ENCODE measurements at regions not wholly inside any gene's neighbourhood (a gene's known extent, or its start where the extent isn't known, plus 50 kb on each side); places are given as distances from the start of the nearest gene placed in this dataset.
A peak's percentile ranks its signal among the peaks of the same experiment; 100 is the strongest.
"Not testable (repeated sequence)": the region's sequence is repeated elsewhere in the genome, so short reads cannot be mapped to it uniquely, and the experiment has no call there.

DNA sequence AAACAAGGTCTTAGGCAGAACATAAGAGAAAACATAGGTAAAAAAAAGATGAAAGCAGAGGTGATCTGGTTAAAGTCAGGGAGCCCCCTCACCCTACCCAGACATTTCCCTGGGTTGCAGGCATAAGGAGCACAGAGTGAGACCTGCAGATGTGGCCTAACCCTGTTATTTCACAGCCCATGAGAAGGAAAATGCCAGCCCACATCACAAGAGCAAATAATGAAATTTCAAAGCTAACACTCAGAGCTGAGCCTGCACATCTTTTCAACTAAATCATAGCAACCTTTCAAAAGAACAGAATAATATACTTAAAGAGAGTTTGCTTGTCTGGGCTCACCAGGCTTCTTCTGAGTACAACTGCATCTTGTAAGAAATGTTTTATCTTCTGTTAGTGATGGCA lies 295.4 kb downstream of the RPAP3 start:
- no peak for DNase-seq (ENCODE audit: low spot score)

DNA sequence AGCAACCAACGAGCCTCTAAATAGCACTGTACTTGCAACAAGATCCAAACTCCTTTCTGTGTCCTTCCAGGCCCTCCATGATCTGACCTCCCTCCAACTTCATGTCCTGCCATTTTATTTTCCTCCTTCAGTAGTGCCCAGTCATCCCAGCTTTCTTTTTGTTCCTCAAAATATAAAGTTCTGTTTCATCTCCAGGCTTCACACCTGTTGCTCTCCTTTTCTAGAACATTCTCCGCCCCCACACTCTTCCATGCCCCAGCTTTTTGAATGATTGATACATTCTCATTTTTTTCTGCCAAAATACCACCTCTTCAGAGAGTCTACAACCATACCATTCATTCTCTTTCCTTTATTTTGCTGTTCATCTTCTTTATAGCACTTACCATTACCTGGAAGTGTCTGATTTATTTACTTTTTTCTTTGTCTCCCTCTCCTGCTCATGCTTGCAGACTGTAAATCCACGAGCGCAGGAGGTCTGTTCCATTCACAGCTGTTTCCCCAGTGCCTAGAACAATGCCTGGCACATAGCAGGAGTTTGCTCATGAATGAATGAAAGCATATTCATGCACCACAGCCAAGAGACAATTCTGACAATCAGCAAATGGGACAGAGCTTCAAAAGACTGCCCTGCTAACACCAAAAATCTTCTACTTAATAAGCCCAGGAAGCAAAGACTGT lies 296.4 kb downstream of the RPAP3 start:
- DNase-seq (ENCODE audit: low spot score), result no peak

DNA sequence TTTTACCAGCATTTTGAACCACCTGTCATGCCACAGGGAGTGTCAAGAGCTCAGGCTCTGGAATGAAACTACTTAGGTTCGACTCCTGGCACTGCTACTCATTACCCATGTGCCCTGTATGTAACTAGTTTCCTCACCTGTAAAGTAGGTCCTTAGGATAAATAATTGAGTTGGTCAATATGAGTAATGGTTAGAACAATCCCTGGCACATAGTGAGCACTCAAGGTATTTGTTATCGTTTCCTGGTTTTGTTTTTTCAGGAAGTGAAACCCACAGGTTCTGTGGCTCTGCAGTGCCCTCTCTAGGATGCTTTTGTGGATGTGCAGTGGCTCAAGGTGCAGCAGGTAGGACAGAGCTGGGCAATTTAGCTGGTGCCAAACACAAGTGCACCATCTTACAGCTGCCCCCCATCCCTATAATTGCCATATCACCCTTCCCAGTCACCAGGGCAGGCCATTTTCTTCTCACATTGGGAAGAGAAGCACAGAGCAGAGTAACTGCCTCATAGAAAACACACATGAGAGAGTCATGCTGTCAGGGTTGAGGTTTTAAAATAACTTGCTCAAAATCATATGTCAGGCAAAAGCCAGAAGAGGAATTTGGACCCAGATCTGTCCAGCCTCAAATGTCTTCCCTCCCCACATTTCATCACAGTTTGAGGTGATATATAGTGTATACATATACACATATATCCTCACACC lies 297.5 kb downstream of the RPAP3 start:
- DNase-seq (ENCODE audit: low spot score), result peak; percentile 68

DNA sequence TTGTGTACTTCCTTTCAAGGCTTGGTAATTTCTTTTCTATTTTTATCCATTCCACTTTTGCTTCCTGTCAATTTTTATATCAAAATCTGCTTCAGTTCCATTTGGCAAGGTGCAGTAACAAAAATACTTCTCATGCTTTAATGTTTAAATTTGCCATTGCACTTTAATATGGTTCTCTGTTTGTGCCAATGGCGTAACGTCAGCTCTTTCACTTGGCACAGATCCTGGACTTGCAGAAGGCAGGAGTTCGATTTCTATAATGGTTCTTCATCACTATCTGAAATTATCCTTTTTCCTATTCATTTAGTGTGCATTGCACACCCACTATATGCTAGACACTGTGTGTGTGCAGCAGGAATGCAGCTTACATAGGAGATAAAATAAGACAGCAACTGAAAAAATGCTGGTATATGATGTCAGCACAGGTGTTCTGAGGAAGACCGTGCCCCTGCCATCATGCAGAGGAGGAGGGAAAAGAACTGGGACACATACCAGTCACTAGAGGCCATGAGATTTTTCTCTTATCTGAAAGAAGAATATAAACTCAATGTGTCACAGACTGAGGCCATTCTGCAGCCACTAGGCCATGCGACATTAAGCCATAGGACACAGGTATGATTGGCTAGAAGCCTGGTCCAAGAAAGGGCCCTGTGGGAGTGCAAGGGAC lies 298.2 kb downstream of the RPAP3 start:
- DNase-seq (ENCODE audit: low spot score), result no peak

DNA sequence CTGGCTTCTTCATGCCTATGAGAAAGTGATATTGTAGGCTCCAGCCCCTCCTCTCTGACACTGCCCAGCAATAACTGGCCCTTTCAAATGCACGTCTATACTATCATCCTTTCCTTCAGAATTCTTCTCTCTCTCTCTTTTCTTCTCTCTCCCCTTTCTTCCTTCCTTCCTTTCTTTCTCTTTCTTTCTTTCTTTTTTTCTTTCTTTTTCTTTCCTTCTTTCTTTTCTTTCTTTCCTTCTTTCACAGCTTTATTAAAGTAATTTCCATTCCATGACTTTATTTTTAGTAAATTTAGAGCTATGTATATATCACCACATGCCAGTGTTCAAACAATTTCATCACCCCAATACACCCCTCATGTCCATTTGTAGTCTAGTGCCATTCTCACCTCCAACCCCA lies 302.1 kb downstream of the RPAP3 start:
- DNase-seq (ENCODE audit: low spot score), result no peak

DNA sequence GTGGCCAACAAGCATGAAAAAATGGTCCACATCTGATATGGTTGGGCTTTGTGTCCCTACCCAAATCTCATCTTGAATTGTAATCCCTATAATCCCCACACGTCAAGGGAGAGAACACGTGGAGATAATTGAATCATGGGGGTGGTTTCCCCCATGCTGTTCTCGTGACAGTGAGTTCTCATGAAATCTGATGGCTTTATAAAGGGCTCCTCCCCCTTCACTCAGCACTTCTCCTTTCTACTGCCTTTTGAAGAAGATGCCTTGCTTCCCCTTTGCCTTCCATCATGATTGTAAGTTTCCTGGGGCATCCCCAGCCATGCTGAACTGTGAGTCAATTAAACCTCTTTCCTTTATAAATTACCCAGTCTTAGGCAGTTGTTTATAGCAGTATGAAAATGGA lies 304.6 kb downstream of the RPAP3 start:
- DNase-seq (ENCODE audit: low spot score), result not testable (repeated sequence)

DNA sequence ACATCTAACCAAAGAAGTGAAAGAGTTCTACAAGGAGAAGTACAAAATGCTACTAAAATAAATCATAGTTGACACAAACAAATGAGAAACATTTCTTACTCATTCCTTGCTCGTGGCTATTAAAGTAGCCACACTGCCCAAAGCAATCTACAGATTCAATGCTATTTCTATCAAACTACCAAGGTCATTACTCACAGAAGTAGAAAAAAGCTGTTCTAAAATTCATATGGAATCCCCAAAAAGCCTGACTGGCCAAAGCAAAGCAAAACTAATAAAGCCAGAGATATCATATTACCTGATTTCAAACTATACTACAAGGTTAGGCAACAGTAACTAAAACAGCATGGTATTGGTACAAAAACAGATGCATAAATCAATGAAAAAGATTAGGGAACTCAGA lies 305.6 kb downstream of the RPAP3 start:
- DNase-seq (ENCODE audit: low spot score), result no peak

DNA sequence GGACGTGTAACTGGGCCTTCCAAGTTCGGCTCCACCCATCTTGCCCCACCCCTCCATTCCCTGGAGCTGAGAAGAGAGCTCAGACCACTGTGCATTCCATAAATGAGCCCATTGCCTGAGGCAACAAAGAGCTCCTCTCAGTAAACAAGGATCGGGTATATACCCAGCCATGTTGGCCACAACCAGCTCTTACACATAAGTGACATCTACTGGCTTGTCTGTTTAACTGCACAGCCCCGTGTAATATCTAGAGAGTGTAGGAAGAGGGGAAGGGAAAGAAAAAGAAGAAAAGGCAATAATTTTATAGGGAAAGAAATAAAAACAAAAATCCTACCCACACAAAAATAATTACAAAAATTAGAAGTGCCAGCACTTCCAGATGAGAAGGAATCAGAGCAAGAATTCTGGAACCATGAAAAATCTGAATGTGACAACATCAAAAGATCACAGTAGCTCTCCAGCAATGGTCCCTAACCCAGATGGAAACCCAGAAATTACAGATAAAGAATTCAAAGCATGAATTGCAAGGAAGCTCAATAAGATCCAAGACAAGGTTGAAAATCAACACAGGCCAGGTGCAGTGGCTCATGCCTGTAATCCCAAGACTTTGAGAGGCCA lies 308.1 kb downstream of the RPAP3 start:
- DNase-seq (ENCODE audit: low spot score), result peak; percentile 46

DNA sequence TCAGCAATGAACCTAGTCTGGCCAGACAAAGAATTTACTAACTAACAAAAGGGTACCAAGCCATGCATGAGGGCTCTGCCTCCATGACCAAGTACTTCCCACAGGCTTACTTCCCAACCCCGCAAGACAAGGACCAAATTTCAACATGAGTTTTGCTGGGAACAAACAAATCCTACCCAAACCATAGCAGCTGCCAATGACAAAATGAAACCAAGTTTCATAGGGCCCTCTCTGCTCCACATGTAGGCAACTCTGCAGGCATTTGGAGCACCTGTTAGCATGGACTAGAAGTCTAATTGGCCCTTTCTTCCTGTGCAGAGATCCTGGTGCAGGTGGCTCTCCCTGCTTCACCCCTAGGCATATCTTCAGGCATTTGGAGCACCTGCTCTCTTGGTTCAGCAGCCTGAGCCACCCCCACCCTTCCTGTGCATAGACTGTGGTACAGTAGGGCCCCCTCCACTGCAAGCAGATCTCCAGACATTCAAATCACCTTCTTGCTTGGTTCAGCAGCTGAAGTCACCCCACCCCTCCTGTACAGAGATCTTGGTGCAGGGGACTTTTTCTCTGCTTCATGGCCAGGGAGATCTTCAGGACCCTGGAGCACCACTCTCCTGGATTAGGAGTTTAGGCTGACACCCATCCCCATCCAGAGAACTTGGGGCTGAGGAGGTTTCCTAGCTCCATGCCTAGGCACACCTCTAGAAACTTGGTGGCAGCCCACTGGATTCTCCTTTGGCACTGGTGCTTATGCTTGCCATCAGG lies 308.7 kb downstream of the RPAP3 start:
- DNase-seq (ENCODE audit: low spot score), result no peak

DNA sequence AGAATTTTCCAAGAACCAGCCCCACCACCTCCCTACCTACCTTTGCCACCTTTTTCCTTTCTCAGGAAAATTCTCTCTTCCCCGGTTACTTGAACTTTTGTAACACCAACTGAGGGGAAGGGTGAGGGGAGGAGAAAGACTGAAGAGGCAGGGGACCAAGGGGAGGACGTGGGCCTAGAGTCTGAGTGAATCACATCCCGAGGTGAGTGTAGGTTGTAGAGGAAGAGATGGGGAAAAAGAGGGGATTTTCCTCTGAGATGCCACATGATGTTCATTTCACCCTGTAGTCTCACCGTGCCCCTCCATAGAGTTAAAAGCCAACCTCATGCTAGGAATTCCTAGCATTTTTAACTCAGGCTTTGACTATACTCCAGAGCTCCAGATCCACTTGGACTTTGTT lies 311.8 kb downstream of the RPAP3 start:
- no peak for DNase-seq (ENCODE audit: low spot score)

DNA sequence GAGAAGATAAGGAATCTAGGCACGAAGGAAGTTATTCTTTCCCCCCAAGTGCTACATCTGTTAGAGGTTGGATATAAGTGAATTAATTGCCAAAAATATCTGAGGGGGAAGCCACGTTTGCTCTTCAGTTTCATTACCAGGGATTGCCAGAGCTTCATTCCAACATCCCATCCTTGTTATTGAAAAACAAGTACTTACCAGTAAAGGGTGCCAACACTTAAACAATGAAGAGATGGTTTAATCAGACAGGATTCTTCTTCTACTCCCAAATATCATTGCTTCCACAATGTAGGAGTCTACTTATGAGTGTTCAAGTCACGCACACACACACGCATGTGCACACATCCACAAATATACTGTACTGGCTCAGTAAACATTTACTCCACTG lies 312.4 kb downstream of the RPAP3 start:
- DNase-seq (ENCODE audit: low spot score), result no peak

DNA sequence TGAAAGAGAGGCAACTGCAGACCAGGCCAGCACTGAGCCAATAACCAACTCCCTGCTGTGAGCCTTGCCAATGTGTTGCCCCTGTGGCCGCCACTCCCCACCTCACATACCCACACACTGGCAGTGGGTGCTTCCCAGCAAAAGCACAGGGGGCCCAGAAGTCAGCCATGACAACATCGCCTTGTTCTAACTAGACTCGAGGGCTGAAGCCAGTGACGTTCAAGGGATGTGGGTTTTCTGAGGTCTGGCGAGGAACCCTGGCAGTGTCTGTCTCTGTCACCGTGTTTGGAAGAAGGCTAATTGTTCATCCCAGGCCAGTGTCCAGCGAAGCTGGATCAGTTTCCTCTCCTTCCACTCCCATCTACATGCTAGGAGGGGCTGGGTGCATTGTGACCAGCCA lies 311.8 kb upstream of the AMIGO2 start:
- DNase-seq (ENCODE audit: low spot score), result no peak

DNA sequence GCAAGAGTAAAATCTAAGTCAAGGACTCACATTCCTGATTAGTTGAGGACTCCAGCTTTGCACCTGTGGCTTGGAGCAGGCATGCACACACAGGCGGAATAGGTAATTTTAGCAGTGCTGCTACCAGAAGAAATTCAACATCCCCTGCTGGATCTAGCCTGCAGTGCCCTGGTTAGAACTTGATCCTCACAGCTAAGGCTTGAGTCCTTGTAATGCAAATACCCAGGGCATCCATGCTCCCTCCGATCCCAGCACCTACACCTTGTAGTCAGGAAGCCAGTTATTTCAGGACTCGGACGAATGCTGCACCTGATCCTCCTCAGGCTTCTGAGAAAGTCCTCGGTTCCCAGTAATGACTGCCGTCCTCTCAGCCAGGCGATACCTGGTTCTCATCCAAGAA lies 309.0 kb upstream of the AMIGO2 start:
- DNase-seq (ENCODE audit: low spot score), result no peak

DNA sequence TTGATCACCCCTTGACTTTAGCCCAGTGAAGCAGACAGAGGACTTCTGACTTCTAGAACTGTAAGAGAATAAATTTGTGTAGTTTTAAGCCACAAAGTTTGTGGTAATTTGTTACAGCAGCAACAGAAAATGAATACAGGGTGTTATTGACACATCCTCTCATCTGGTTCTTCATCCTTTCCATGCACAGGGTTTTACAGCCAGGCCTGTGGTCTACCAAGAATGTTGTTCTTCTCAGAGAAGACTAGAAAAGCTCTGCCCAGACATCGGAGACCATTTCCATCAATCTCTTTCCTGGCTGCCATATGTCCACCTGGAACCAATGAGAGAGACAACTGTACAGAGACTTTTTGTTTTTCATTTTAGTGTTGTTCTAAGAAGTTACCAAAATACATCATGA lies 308.2 kb upstream of the AMIGO2 start:
- DNase-seq (ENCODE audit: low spot score), result no peak

DNA sequence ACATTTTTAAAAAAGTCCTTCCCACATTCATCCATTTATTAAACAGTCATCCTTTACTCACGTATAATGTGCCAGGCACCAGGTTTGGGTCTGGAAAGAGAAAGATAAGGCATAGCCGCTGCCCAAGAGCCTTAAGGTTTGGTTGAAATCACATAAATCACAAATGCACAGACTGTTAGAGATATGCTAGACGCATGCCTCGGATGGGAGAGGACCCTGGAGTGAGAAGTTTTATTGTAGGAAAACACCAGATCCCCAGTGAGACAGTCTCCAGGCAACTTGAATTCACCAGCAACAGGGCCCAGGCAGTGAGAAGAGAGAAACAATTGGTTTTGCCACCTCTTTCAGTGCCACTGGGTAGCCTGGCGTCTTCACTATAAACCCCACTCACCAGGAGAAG lies 305.9 kb upstream of the AMIGO2 start:
- no peak for DNase-seq (ENCODE audit: low spot score)

DNA sequence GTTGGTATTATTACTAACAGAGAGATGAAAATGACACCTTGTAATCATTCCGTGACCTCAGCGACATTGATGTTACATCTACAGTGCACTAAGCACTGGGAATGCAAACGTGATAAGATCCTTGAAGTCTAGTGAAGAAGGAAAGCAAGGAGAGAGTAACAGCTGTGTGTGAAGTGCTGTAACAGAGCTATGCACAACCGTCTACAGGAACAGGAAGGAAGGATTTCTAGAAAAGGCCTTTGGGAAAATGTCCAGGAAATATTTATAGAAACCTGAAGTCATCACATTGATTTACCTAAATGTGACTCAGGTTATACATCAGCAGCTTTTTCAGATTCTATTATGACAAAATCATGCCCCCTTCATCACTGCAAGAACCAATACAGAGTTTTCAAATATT lies 304.2 kb upstream of the AMIGO2 start:
- no peak for DNase-seq (ENCODE audit: low spot score)

DNA sequence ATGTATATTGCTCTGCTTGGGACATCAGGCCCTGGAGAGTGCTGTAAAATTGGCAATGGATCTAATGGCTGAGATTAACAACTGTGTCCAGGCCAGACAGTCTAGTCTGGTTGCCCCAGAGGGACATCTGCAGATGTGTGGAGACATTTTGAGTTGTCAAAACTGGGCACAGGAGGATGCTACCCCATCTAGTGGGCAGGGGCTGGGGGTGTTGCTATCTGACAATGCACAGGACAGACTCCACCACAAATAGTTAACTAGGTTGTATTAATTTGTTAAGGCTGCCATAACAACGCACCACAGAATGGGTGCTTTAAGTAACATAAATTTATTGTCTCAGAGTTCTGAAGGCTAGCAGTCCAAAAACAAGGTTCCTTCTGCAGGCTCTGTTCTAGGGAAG lies 302.5 kb upstream of the AMIGO2 start:
- DNase-seq (ENCODE audit: low spot score), result no peak

DNA sequence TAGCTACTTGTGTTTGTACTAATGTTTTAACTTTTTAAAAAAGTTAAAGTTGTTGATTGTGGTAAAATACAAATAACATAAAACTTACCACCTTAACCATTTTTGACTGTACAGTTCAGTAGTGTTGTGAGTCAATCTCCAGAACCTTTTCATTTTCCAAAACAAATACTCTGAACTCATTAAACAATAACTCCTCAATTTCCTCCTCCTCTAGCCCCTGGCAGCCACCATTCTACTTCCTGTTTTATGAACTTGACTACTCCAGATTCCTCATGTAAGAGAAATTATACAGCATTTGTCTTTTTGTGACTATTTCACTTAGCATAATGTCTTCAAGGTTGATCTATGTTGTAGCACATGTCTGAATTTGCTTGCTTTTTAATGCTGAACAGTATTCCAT lies 299.1 kb upstream of the AMIGO2 start:
- DNase-seq (ENCODE audit: low spot score), result no peak

DNA sequence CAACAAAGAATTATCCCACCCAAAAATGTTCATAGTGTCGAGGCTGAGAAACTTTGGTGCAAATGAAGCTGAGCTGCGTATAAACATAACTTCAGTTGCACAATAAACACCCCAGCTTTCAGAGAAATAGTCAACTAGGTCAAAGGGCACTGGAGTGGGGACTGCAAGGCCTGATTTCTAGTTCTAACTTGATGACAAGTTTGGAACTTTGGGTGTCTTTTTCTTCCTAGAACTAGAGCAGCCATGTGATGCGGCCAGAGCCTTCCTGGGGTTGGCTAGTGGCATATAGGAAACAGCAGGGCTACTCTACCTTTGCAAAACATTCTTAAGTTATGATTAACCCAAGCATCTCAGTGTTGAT lies 298.4 kb upstream of the AMIGO2 start:
- DNase-seq (ENCODE audit: low spot score), result no peak

DNA sequence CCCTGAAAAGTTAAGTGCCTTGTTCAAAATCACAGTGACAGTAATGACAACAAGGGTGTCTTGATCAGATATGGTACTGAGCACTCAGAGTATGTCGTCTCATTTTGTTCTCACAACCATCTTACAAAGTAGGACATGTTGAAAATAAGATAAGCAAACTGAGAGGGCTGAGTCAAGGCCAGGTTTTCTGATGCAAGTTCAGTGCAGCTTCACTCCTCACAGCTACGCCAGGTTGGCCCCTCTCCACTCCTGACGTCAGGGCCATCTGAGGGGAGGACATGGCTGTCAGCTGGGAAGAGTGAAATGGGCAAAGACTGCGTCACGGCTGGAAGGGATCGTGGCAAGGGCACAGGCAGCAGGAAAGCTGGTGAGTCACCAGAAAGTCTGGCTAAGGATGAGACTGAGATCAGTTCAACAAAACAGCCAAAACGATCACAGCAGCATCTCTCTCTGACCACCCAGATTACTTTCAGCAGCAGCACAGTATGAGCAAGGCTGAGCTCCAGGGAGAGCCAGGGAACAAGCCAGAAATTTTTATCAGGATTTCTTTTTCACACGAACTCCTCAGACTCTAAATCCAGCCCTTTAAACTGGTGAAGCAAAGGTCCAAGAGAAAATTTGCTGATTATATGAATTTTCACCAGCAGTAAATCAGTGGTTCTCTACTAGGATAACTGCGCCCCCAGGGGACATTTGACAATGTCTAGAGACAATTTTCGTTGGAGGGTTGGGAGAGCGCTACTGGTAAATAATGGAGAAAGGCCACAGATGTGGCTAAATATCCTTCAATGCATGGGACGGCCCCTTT lies 297.9 kb upstream of the AMIGO2 start:
- DNase-seq (ENCODE audit: low spot score), result no peak

DNA sequence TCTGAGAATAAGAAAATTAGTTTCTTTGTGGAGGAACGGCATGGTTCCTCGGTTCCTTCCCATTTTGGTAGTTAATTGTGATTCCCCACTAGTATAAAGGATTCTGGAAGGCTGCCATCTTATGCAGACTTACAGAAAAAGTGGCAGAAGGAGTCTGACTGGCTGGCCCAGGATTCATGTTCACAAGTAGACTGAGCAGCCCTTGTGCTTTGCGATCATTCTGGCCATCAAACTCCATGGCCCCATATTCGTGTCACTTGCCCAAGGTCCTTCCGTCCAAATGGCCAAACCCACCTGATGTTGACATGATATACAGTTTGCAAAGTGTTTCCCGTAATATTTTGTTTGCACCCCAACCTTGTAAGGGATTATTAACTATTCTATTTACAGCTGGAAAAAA lies 297.2 kb upstream of the AMIGO2 start:
- DNase-seq (ENCODE audit: low spot score), result no peak
